HUDEP-2 (cell line): ENCODE measurements at regions not wholly inside any gene's neighbourhood (a gene's known extent, or its start where the extent isn't known, plus 50 kb on each side); places are given as distances from the start of the nearest gene placed in this dataset.
"Not testable (repeated sequence)": the region's sequence is repeated elsewhere in the genome, so short reads cannot be mapped to it uniquely, and the experiment has no call there.

Source experiments
- DNase-seq, 76 experiments: peaks; one replicate each; lab custom pipeline; 2025; ENCODE audit not compliant: unreplicated experiment in 76 of 76; lab: John Stamatoyannopoulos, UW

GRCh38 chr6:10138917-10139316 lies 276.0 kb downstream of the TFAP2A start:
- peak in 1 of 76 experiments; percentile 10 for DNase-seq

GRCh38 chr6:10136636-10137035 lies 278.2 kb downstream of the TFAP2A start:
- no peak for DNase-seq

GRCh38 chr6:10134185-10134584 lies 280.7 kb downstream of the TFAP2A start:
- not testable (repeated sequence) for DNase-seq

GRCh38 chr6:10128721-10129120 lies 286.2 kb downstream of the TFAP2A start:
- no peak for DNase-seq

- DNase-seq: no peak
Measured at GRCh38 chr6:10122164-10122563, 292.7 kb downstream of the TFAP2A start.

- peak in 1 of 76 experiments; percentile 23 for DNase-seq
Measured at GRCh38 chr6:10112871-10113549, 301.9 kb downstream of the TFAP2A start.

- no peak for DNase-seq
Measured at GRCh38 chr6:10111975-10112374, 302.9 kb downstream of the TFAP2A start.

- peak in 2 of 76 experiments; percentile 11 to 33 for DNase-seq
Measured at GRCh38 chr6:10101551-10102252, 313.2 kb downstream of the TFAP2A start.

- DNase-seq: no peak
Measured at GRCh38 chr6:10099529-10100140, 315.2 kb downstream of the TFAP2A start.

- DNase-seq: peak in 32 of 76 experiments; percentile 2 to 51 (median 25)
Measured at GRCh38 chr6:10098756-10099528, 315.9 kb downstream of the TFAP2A start.

- no peak for DNase-seq
Measured at GRCh38 chr6:10093282-10093681, 321.6 kb downstream of the TFAP2A start.

GRCh38 chr6:10084111-10084986 lies 330.5 kb downstream of the TFAP2A start:
- DNase-seq: no peak

- DNase-seq: no peak
Measured at GRCh38 chr6:10082385-10082784, 332.5 kb downstream of the TFAP2A start.

GRCh38 chr6:10081957-10082356 lies 332.9 kb downstream of the TFAP2A start:
- DNase-seq: no peak

- DNase-seq: no peak
Measured at GRCh38 chr6:10081075-10081474, 333.8 kb downstream of the TFAP2A start.

- DNase-seq: no peak
Measured at GRCh38 chr6:10080561-10080960, 334.3 kb downstream of the TFAP2A start.

GRCh38 chr6:10078581-10078980 lies 336.3 kb downstream of the TFAP2A start:
- DNase-seq: no peak

- not testable (repeated sequence) for DNase-seq
Measured at GRCh38 chr6:10074726-10075125, 340.1 kb downstream of the TFAP2A start.

GRCh38 chr6:10073341-10073740 lies 341.5 kb downstream of the TFAP2A start:
- DNase-seq: no peak

GRCh38 chr6:10071631-10072220 lies 343.1 kb downstream of the TFAP2A start:
- DNase-seq: no peak
